Neuron (in vitro differentiated cells): ENCODE measurements at regions not wholly inside any gene's neighbourhood (a gene's known extent, or its start where the extent isn't known, plus 50 kb on each side); places are given as distances from the start of the nearest gene placed in this dataset.

Experiments
- H2AFZ ChIP-seq: one replicate; pipeline ENCODE4 v1.6.1; 2013; ENCODE audit warnings: low read depth, mild to moderate bottlenecking, inconsistent platforms, low read length, moderate library complexity
- H3K27me3 ChIP-seq: one replicate; pipeline ENCODE4 v1.6.1; 2013; ENCODE audit warnings: low read length; ENCODE audit not compliant: insufficient read depth
- H3K36me3 ChIP-seq: one replicate; pipeline ENCODE4 v1.6.1; 2013; ENCODE audit warnings: low read length; ENCODE audit not compliant: insufficient read depth
- H3K4me1 ChIP-seq: one replicate; pipeline ENCODE4 v1.6.1; 2013; ENCODE audit warnings: low read length; ENCODE audit not compliant: insufficient read depth
- H3K4me3 ChIP-seq: 2 replicates; pipeline ENCODE4 v1.5.1; 2013; ENCODE audit warnings: mild to moderate bottlenecking, low read length, moderate library complexity
- H3K9me3 ChIP-seq: one replicate; pipeline ENCODE4 v1.6.1; 2013; ENCODE audit warnings: low read length

DNA sequence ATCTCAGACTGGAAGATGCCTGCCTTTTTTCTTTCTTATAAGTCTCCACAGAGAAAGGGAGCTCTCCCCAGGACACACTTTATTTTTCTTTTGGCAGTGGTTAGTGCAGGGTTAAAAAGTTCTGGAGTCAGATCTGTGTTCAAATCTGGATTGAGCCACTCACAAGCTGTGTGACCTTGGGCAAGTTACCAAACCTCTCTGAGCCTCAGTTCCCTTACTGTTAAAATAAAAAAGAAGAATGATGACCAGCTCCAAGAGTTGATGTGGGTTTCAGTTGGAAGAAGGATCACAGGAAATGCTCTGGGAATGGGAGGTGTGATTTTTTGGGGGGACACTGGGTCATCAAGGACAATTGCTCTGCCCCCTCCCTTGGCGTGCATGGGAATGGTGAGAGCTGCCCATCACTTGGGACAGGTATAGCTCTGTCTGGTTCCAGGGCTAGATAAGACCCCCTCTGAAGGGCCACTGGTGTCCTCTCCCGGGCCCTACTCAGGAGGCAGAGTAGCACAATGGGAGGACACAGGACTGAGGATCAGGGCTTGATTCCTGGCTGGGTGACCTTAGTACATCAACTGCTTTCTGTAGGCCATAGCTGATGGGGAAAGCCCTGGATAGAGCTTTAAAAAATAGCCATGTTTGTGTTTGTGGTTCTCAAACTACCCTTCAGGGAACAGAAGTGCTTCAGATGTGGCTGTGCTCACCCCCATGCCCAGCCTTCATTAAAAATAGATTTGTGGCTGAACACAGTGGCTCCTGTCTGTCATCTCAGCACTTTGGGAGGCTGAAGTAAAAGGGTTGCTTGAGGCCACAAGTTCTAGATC lies 228.3 kb downstream of the MIAT start:
- Histone ChIP-seq H3K27me3 (no peaks in the 10 kb centered on the region), H2AFZ (no peak overlapping the region), H3K4me1 (peaks cover 13% of the 10 kb centered on the region), H3K36me3 (no peaks in the 10 kb centered on the region), H3K4me3 (no peak overlapping the region), H3K9me3 (no peaks in the 10 kb centered on the region)

DNA sequence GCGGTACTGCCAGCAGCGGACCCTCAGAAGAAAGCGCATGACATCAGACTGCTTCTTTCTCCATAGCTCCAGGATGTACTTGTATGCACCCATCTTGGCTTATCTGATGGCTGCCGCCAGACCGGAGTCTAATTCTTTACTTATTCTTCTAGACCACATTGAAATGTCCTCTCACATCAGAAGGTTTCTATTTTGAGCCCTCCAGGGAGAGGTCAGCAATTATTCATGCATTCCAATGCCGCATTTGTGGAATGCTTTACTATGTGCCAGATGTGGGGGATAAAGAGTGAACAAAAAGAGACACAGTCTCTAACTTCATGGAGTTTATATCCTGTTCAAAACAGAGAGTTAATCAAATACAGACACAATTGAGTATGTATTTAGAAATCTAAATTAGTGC lies 230.1 kb downstream of the MIAT start:
- peaks cover 13% of the 10 kb centered on the region for H3K4me1 ChIP-seq
- H3K4me3 ChIP-seq = no peak overlapping the region
- no peak overlapping the region for H2AFZ ChIP-seq
- no peaks in the 10 kb centered on the region for H3K9me3 ChIP-seq
- H3K27me3 ChIP-seq = no peaks in the 10 kb centered on the region
- H3K36me3 ChIP-seq = no peaks in the 10 kb centered on the region

DNA sequence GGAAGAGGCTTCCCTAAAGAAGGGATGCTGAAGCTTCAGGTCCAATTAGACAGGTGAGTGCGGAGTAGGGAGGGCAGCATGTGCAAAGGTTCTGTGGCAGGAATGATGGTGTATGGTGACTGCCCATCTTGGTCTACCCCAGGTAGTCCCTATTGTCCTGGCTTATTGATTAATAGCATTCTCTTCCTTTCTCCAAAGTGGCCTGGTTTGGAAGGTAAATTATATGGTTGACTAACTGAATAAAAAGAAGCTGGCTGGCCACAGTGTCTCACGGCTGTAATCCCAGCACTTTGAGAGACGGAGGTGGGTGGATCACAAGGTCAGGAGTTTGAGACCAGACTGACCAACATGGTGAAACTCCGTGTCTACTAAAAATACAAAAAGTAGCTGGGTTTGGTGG lies 230.5 kb downstream of the MIAT start:
- peaks cover 13% of the 10 kb centered on the region for H3K4me1 ChIP-seq
- no peaks in the 10 kb centered on the region for H3K36me3 ChIP-seq
- H3K4me3 ChIP-seq = no peak overlapping the region
- no peaks in the 10 kb centered on the region for H3K27me3 ChIP-seq
- H3K9me3 ChIP-seq = no peaks in the 10 kb centered on the region
- no peak overlapping the region for H2AFZ ChIP-seq

DNA sequence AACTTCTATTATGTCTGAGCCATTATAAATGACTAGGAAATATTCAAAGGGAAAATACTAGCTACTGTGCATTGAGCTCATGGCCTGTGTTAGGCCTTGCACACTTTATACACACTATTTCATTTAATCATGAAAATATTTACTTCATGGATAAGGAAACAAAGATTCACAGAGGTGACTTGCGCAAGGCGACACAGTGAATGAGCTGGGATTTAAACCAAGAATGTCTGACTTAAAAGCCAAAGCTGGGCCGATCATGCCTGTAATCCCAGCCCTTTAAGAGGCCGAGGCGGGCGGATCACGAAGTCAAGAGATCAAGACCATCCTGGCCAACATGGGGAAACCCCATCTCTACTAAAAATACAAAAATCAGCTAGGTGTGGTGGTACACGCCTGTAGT lies 231.5 kb downstream of the MIAT start:
- H3K4me1 ChIP-seq = peaks cover 13% of the 10 kb centered on the region
- H2AFZ ChIP-seq = no peak overlapping the region
- no peaks in the 10 kb centered on the region for H3K9me3 ChIP-seq
- no peaks in the 10 kb centered on the region for H3K36me3 ChIP-seq
- no peaks in the 10 kb centered on the region for H3K27me3 ChIP-seq
- H3K4me3 ChIP-seq = no peak overlapping the region

DNA sequence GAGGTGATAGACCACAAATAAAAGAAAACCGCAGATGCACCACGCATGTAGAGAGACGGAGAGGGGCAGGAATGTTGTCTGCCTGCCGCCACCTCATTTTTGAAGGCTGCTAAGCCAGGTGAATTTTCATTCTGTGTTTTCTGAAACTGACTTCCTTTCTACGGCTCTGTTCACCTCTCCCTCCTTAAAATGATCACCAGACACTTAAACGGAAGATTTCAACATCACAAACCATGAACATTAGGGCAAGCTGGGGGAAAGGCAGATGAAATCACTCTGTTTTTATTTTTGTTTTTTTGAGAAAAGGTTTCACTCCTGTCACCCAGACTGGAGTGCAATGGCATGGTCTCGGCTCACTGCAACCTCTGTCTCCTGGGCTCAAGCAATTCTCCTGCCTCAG lies 232.4 kb downstream of the MIAT start:
- Histone ChIP-seq H3K36me3 (no peaks in the 10 kb centered on the region), H3K4me3 (no peak overlapping the region), H3K4me1 (peaks cover 18% of the 10 kb centered on the region), H2AFZ (no peak overlapping the region), H3K27me3 (no peaks in the 10 kb centered on the region), H3K9me3 (no peaks in the 10 kb centered on the region)

DNA sequence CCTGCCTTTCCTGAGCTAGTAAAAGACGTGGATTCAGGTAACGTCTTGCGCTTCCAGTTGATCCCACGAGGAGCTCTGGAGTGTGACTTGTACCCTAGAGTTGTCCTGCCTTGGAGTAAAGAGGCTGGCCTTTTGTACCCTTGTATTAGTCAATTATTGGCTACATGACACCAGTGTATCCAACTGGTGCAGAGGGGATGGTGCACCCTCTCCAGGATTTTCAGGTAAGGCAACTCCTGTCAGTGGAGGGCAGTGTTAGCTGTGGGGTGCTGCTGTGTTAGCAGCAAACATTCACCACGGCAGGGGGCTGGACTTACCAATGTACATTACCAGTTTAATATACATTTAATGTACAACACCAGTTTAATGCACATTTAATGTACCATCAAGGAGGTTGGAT lies 233.5 kb downstream of the MIAT start:
- Histone ChIP-seq H3K4me3 (no peak overlapping the region), H3K27me3 (no peaks in the 10 kb centered on the region), H3K9me3 (no peaks in the 10 kb centered on the region), H3K36me3 (no peaks in the 10 kb centered on the region), H2AFZ (no peak overlapping the region), H3K4me1 (peaks cover 21% of the 10 kb centered on the region)

DNA sequence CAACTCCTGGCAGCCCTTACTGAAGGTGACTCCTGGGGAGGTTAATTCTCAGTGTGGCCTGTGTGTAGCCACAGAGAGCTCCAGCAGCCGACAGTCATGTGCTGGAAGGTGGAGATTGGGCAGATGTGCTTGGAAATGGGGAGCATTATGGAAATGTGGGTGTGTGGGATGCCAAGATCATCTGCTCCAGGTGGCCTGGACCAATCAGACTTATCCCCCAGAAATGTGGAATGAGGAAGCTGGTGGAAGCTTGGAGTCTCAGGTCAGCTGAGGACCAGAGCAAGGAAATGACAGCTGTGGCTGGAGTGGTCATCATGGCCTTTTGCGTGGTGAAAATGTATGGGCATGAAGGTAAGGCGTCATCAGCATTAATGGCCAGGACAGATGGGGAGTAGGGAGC lies 234.0 kb downstream of the MIAT start:
- Histone ChIP-seq H3K27me3 (no peaks in the 10 kb centered on the region), H3K4me3 (no peak overlapping the region), H2AFZ (no peak overlapping the region), H3K4me1 (peaks cover 21% of the 10 kb centered on the region), H3K9me3 (no peaks in the 10 kb centered on the region), H3K36me3 (no peaks in the 10 kb centered on the region)

DNA sequence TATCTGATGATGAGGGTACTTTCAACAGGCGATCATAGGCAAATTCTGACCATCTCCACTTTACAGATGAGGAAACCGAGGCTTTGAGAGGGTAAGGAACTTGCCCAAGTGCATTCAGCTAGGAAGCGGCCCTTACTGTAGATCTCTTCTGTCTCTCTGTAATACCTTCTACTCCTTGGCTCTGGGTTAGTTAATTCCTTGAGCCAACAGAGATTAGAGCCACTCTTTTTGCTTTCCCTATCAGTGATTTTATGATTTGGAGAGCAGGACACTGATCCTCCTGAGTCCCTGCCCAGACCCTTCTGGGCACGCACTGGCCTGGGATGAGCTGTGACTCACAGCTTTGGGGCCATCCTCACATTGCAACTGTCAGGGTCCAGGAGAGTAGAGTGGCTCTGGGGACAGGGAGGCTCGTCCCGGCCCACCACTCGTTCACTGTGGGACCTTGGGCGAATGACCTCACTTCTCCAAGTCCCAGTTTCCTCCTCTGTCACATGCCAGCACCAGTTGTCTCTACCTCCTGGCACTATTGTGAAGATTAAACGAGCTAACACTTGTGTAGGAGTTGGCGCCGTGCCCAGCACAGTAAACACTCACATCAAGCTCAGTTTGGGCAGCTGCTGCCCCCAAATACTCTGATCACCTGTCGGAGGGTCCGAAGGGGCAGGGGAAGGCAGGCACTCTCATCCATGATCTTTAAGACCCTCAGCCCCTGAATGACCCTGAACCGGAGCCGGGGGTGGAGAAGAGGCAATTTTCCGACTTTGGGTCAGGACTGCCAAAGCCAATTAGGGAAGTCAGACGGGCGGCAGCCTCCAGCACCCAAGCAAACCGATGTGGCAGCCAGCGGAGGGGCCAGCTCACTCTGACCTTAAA lies 235.0 kb downstream of the MIAT start:
- no peaks in the 10 kb centered on the region for H3K27me3 ChIP-seq
- H3K4me1 ChIP-seq = peaks cover 13% of the 10 kb centered on the region

DNA sequence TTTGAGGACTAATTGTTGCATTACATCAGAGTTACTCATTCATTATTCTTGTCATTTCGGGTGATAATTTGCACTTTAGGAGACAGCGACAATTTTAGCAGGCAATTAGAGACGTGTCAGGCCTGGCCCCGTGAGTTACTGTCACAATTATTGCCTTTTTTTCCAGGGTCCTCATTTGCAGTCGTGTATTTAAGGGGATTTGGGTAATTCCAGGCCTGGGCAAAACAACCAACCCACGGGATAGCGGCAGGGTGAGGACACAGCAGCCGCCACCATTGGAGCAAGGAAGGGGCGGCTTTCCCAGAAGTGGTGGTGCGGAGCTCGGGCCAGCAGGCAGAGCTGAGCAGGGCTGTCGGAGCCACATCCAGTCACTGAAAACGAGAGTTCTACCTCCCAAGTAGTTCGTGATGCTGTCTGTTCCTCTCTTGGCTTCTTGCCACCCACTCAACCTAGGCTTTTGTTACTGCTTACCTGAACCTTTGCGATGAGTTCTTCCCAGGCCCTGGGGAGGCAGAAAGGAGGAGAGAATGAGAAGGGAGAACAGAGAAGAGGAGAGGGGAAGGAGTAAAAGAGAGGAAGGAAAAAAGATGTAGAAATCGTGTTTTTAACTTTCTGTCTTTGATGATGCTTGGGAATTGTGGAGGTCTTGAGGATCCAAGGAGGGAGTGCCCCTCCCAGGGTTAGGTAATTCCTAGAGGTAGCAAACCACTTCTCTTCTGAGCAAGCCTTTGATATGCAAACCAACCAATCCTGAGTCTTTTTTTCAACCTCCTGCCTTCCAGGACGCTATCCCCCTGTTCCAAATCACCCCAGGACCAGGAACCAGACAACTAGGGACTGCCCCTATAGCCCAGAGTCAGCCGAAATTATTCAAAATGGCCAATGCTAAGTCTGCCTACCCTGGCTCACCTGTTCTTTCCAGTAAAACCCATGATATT lies 236.1 kb downstream of the MIAT start:
- H3K36me3 ChIP-seq = no peaks in the 10 kb centered on the region
- no peaks in the 10 kb centered on the region for H3K9me3 ChIP-seq
- peaks cover 8% of the 10 kb centered on the region for H3K4me1 ChIP-seq
- no peak overlapping the region for H2AFZ ChIP-seq
- no peak overlapping the region for H3K4me3 ChIP-seq
- H3K27me3 ChIP-seq = no peaks in the 10 kb centered on the region

More for the DNA sequence above, 235.0 kb downstream of the MIAT start:
- Histone ChIP-seq H3K4me3 (no peak overlapping the region), H3K36me3 (no peaks in the 10 kb centered on the region), H3K9me3 (no peaks in the 10 kb centered on the region), H2AFZ (no peak overlapping the region)

DNA sequence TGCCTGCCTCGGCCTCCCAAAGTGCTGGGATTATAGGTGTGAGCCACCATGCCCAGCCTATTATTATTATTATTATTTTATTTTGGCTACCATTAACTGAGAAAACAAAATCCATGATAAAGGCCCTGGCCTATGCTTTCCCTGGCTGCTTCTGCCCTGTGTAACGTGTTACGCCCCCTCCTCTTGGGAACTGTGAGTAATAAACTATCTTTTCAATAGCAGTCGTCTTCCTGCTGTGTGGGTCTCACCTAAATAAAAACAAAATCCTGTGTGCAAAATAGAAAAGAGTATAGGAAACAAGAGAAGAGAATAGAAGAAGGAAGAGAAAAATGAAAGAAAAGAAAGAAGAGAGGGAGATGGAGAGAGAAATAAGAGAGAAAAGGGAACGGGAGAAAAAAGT lies 237.0 kb downstream of the MIAT start:
- H3K4me1 ChIP-seq = peaks cover 8% of the 10 kb centered on the region
- no peaks in the 10 kb centered on the region for H3K27me3 ChIP-seq
- no peaks in the 10 kb centered on the region for H3K36me3 ChIP-seq
- H3K9me3 ChIP-seq = no peaks in the 10 kb centered on the region
- no peak overlapping the region for H3K4me3 ChIP-seq
- H2AFZ ChIP-seq = no peak overlapping the region

DNA sequence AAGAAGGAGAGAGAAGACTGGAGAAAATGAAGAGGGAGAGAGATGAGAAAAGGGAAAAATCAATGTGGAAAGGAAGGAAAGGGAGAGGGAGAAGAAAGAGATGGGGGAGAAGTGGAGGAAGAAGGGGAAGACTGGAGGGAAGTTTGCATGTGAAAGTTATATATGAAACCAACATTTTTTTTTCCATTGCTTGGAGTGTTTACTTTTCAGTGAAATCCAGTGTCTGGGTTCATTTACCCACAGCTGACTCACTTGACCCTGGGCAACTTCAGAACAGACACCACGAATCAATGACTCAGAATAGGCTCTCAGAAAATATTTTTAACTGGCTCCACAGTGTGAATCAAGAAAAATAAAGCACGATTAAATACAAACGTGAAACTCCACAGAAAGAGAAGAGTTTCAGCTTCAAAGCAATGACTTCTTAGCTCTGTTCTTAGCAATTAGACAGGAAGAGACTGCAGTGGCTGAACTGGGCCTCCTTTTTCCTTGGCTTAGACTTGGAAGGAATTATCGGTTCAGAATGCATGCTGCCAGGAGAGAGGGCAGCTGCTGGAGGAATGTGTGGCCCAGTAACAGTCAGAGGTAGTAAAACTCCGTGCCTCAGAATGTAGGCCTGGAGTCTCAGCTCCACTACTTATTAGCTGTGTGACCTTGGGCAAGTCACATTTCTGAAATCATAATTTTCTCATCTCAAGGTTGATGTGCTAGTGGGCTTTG lies 237.5 kb downstream of the MIAT start:
- Histone ChIP-seq H2AFZ (no peak overlapping the region), H3K4me1 (peaks cover 8% of the 10 kb centered on the region), H3K9me3 (no peaks in the 10 kb centered on the region), H3K27me3 (no peaks in the 10 kb centered on the region), H3K36me3 (no peaks in the 10 kb centered on the region), H3K4me3 (no peak overlapping the region)

DNA sequence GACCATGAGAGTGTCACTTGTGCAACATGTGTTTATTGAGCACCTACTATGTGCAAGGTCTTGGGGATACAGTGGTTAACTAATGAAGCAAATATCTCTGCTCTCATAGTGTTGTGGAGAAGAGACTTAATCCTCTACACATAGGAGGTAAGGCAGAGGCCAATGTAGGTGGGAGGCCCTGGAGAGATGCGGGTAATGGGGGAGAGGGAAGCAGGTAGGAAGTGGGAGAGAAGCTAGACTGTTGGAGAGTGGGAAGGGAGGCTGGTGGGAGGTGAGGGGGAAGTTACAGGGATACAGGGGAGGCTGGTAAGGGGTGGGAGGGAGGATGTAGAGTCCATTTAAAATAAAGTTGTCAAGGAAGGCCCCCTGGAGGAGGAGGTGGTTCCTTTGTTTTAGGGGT lies 240.0 kb downstream of the MIAT start:
- H3K36me3 ChIP-seq = no peaks in the 10 kb centered on the region
- H3K4me3 ChIP-seq = no peak overlapping the region
- no peaks in the 10 kb centered on the region for H3K9me3 ChIP-seq
- H3K27me3 ChIP-seq = no peaks in the 10 kb centered on the region
- H3K4me1 ChIP-seq = peaks cover 22% of the 10 kb centered on the region
- H2AFZ ChIP-seq = no peak overlapping the region
